GM23338 (cell line): ENCODE measurements at regions not wholly inside any gene's neighbourhood (a gene's known extent, or its start where the extent isn't known, plus 50 kb on each side); places are given as distances from the start of the nearest gene placed in this dataset.

Experiments used
- ATAC-seq: fragments of 200-7000 bp; cut with Tn5 transposase; 3 replicates; pipeline ENCODE4 v1.9.1; 2020
- DNase-seq: peaks from one replicate; pipeline ENCODE4 v3.0.0-alpha.2; 2015; ENCODE audit warnings: low spot score
- H2AFZ ChIP-seq: fragments of 200-600 bp; sonication (generic); 2 replicates; pipeline ENCODE4 v1.8.0; 2016; ENCODE audit warnings: antibody characterized with exemption, mild to moderate bottlenecking, moderate library complexity
- H3F3A ChIP-seq: fragments of 200-600 bp; sonication (generic); replicated peaks from 2 replicates; pipeline ENCODE4 v1.8.0; 2017; ENCODE audit warnings: antibody characterized with exemption, mixed run types, low read depth
- H3K27ac ChIP-seq: fragments of 200-600 bp; sonication (generic); 2 replicates; pipeline ENCODE4 v1.6.1; 2016; ENCODE audit warnings: low read depth
- H3K27me3 ChIP-seq: fragments of 200-600 bp; sonication (generic); 2 replicates; pipeline ENCODE4 v1.8.0; 2016; ENCODE audit warnings: mild to moderate bottlenecking, mixed run types, moderate library complexity; ENCODE audit not compliant: insufficient read depth
- H3K36me3 ChIP-seq: fragments of 200-600 bp; sonication (generic); 2 replicates; pipeline ENCODE4 v1.8.0; 2016; ENCODE audit warnings: mild to moderate bottlenecking; ENCODE audit not compliant: insufficient read depth
- H3K4me1 ChIP-seq: fragments of 200-600 bp; sonication (generic); 2 replicates; pipeline ENCODE4 v1.8.0; 2016; ENCODE audit warnings: mild to moderate bottlenecking, moderate library complexity; ENCODE audit not compliant: insufficient read depth
- H3K4me2 ChIP-seq: fragments of 200-600 bp; sonication (generic); 2 replicates; pipeline ENCODE4 v1.7.1; 2017; ENCODE audit warnings: mixed run types
- H3K4me3 ChIP-seq: fragments of 200-600 bp; sonication (generic); 2 replicates; pipeline ENCODE4 v1.6.1; 2016; ENCODE audit warnings: mixed run types
- H3K79me2 ChIP-seq: fragments of 200-600 bp; sonication (generic); replicated peaks from 2 replicates; pipeline ENCODE4 v1.8.0; 2017; ENCODE audit warnings: mild to moderate bottlenecking; ENCODE audit not compliant: insufficient read depth
- H3K9me2 ChIP-seq: fragments of 200-600 bp; sonication (generic); 2 replicates; pipeline ENCODE4 v1.8.0; 2017; ENCODE audit not compliant: insufficient read depth
- H4K20me1 ChIP-seq: fragments of 200-600 bp; sonication (generic); replicated peaks from 2 replicates; pipeline ENCODE4 v1.8.0; 2017; ENCODE audit warnings: mild to moderate bottlenecking; ENCODE audit not compliant: insufficient read depth
- H3K27ac Mint-ChIP-seq: 2 replicates; pipeline ENCODE4 v1.8.0; 2020; ENCODE audit warnings: inconsistent platforms, mild to moderate bottlenecking, moderate library complexity, mixed read lengths
- H3K27me3 Mint-ChIP-seq: 3 replicates; pipeline ENCODE4 v1.8.0; 2022; ENCODE audit warnings: low read depth, mild to moderate bottlenecking, moderate library complexity, mixed read lengths, inconsistent platforms; ENCODE audit not compliant: insufficient read depth, poor library complexity
- H3K36me3 Mint-ChIP-seq: 3 replicates; pipeline ENCODE4 v1.8.0; 2021; ENCODE audit warnings: low read depth, mild to moderate bottlenecking, inconsistent platforms, moderate library complexity, mixed read lengths
- H3K4me1 Mint-ChIP-seq: 3 replicates; pipeline ENCODE4 v1.8.0; 2020; ENCODE audit warnings: mild to moderate bottlenecking, inconsistent platforms, mixed read lengths
- H3K4me3 Mint-ChIP-seq: 3 replicates; pipeline ENCODE4 v1.8.0; 2021; ENCODE audit warnings: moderate library complexity, mild to moderate bottlenecking, inconsistent platforms, mixed read lengths
- H3K9me3 Mint-ChIP-seq: 3 replicates; pipeline ENCODE4 v1.8.0; 2020; ENCODE audit warnings: moderate library complexity, mild to moderate bottlenecking, inconsistent platforms, mixed read lengths
- CREB1 ChIP-seq: fragments of 250-450 bp; sonication (Bioruptor Pico); IDR thresholded peaks from 2 replicates; pipeline ENCODE4 v1.5.0; 2020; ENCODE audit warnings: low read depth, mild to moderate bottlenecking, moderate library complexity
- CTCF ChIP-seq, 2 experiments: fragments of 200-600 bp in 1 of 2; sonication (generic) in 1 of 2; conservative IDR thresholded peaks; 2 replicates each; pipeline versions ENCODE4 v1.5.1 to v1.6.1; 2016 to 2017; ENCODE audit warnings: antibody characterized with exemption in 2 of 2, low read depth in 2 of 2, mild to moderate bottlenecking in 2 of 2, moderate library complexity in 1 of 2
- ETS1 ChIP-seq: IDR thresholded peaks from 2 replicates; pipeline ENCODE4 v1.6.1; 2016; ENCODE audit warnings: antibody characterized with exemption
- EZH2 ChIP-seq: fragments of 200-600 bp; sonication (generic); IDR thresholded peaks from one replicate; pipeline ENCODE4 v1.8.0; 2017; ENCODE audit warnings: antibody characterized with exemption, mild to moderate bottlenecking, low read depth; ENCODE audit not compliant: unreplicated experiment
- EZH2phosphoT487 ChIP-seq: fragments of 200-600 bp; sonication (generic); IDR thresholded peaks from one replicate; pipeline ENCODE4 v1.8.1; 2018; ENCODE audit warnings: antibody characterized with exemption; ENCODE audit not compliant: unreplicated experiment
- NANOG ChIP-seq: IDR thresholded peaks from 2 replicates; pipeline ENCODE4 v1.6.1; 2016; ENCODE audit warnings: antibody characterized with exemption, borderline replicate concordance
- POLR2AphosphoS5 ChIP-seq: IDR thresholded peaks from 2 replicates; pipeline ENCODE4 v1.6.1; 2016; ENCODE audit warnings: antibody characterized with exemption, low read depth
- REST ChIP-seq: IDR thresholded peaks from one replicate; pipeline ENCODE4 v1.6.1; 2018; ENCODE audit warnings: antibody characterized with exemption; ENCODE audit not compliant: unreplicated experiment
- ZNF114 ChIP-seq: fragments of 250-450 bp; sonication (Bioruptor Pico); IDR thresholded peaks from 2 replicates; pipeline ENCODE4 v1.5.0; 2020; ENCODE audit warnings: mild to moderate bottlenecking, moderate library complexity
- ZNF331 ChIP-seq: fragments of 250-450 bp; sonication (Bioruptor Pico); IDR thresholded peaks from 2 replicates; pipeline ENCODE4 v1.5.0; 2020; ENCODE audit warnings: low read depth, mild to moderate bottlenecking, moderate library complexity

GRCh38 chr18:46422552-46423055 is 234.4 kb downstream of the LOXHD1 start:
- H3K36me3 Mint-ChIP-seq = no peaks in the 10 kb centered on the region; the same call in 2 of the 3 replicates
- Histone ChIP-seq H4K20me1 (no peaks in the 10 kb centered on the region), H2AFZ (no peak overlapping the region), H3K27ac (no peak overlapping the region), H3K27me3 (no peaks in the 10 kb centered on the region), H3F3A (0 out of 2 replicates have a peak, but pooled peaks cover 2% of the 10 kb centered on the region), H3K4me1 (peaks cover 20% of the 10 kb centered on the region), H3K9me2 (no peaks in the 10 kb centered on the region), H3K4me3 (no peak overlapping the region), H3K36me3 (no peaks in the 10 kb centered on the region), H3K4me2 (no peak overlapping the region), H3K79me2 (no peaks in the 10 kb centered on the region)
- DNase-seq = no peak
- H3K27ac Mint-ChIP-seq = no peak overlapping the region
- H3K27me3 Mint-ChIP-seq = peaks cover 19% of the 10 kb centered on the region
- no peak overlapping the region for H3K4me3 Mint-ChIP-seq
- ATAC-seq = no peak
- no peak for TF ChIP-seq REST
- TF ChIP-seq EZH2phosphoT487 = no peak
- TF ChIP-seq CREB1 (CRISPR knock-in tag) = no peak
- TF ChIP-seq NANOG = no peak
- no peak for TF ChIP-seq EZH2
- H3K4me1 Mint-ChIP-seq = peaks cover 43% of the 10 kb centered on the region
- H3K9me3 Mint-ChIP-seq = no peaks in the 10 kb centered on the region

- Histone ChIP-seq H3K36me3 (no peaks in the 10 kb centered on the region), H3K79me2 (no peaks in the 10 kb centered on the region), H3K4me2 (no peak overlapping the region), H3F3A (0 out of 2 replicates have a peak, but pooled peaks cover 2% of the 10 kb centered on the region), H4K20me1 (no peaks in the 10 kb centered on the region), H3K27me3 (no peaks in the 10 kb centered on the region), H3K9me2 (no peaks in the 10 kb centered on the region), H3K4me1 (peaks cover 20% of the 10 kb centered on the region), H2AFZ (no peak overlapping the region), H3K27ac (no peak overlapping the region), H3K4me3 (no peak overlapping the region)
- Mint-ChIP-seq H3K4me1 (peaks cover 43% of the 10 kb centered on the region), H3K27me3 (peaks cover 23% of the 10 kb centered on the region), H3K9me3 (no peaks in the 10 kb centered on the region), H3K36me3 (no peaks in the 10 kb centered on the region; the same call in 2 of the 3 replicates), H3K27ac (no peak overlapping the region), H3K4me3 (no peak overlapping the region)
- ATAC-seq (no peak), DNase-seq (no peak)
- TF ChIP-seq ZNF114 (CRISPR knock-in tag) = no peak
- no peak for TF ChIP-seq EZH2phosphoT487
- TF ChIP-seq ETS1 = no peak
- TF ChIP-seq REST = no peak
- no peak for TF ChIP-seq POLR2AphosphoS5
- no peak for TF ChIP-seq ZNF331
- TF ChIP-seq CTCF (conservative IDR thresholded peaks at IDR 0.05; ENCODE audit: low read depth in 2 of 2) = no peak
- no peak for TF ChIP-seq EZH2
- no peak for TF ChIP-seq NANOG
Measured at GRCh38 chr18:46423226-46423805, 233.7 kb downstream of the LOXHD1 start.
